ENCODE measurements at regions not wholly inside any gene's neighbourhood (a gene's known extent, or its start where the extent isn't known, plus 50 kb on each side); places are given as distances from the start of the nearest gene placed in this dataset.
"Not testable (repeated sequence)": the region's sequence is repeated elsewhere in the genome, so short reads cannot be mapped to it uniquely, and the experiment has no call there.

GRCh38 chr5:67724412-67725135, 491.0 kb upstream of the PIK3R1 start:
- Histone ChIP-seq H3K18ac (ENCODE audit: low read depth in 1 of 2, low read length in 2 of 2) (no peak overlapping the region), H2BK120ac (ENCODE audit: low read depth, low read length) (no peak overlapping the region), H3K36me3 (ENCODE audit: control insufficient read depth in 1 of 2, insufficient read depth in 2 of 2, low read depth in 1 of 2, low read length in 2 of 2) (no peaks in the 10 kb centered on the region), H2AK5ac (ENCODE audit: low read length, severe bottlenecking) (no peak overlapping the region), H2BK5ac (ENCODE audit: low read depth, low read length, poor library complexity, severe bottlenecking) (no peak overlapping the region), H2BK12ac (ENCODE audit: low read length in 2 of 2) (no peak overlapping the region), H2BK15ac (ENCODE audit: low read depth, poor library complexity, severe bottlenecking) (no peak overlapping the region), H4K91ac (ENCODE audit: low read length) (no peak overlapping the region), H3K9me3 (ENCODE audit: control insufficient read depth, low read length) (no peaks in the 10 kb centered on the region), H3K27me3 (ENCODE audit: control insufficient read depth in 1 of 2, insufficient read depth in 1 of 2, low read length in 2 of 2) (no peaks in the 10 kb centered on the region), H3K79me1 (replicated peaks; ENCODE audit: low read length, poor library complexity, severe bottlenecking) (no peaks in the 10 kb centered on the region), H3K4me3 (ENCODE audit: insufficient read depth in 1 of 2, low read depth in 1 of 2, low read length in 2 of 2) (no peak overlapping the region), H4K8ac (ENCODE audit: low read length) (no peak overlapping the region), H3K23ac (ENCODE audit: low read length in 2 of 2) (no peak overlapping the region), H3K27ac (ENCODE audit: low read length, poor library complexity, severe bottlenecking) (no peak overlapping the region), H3K4ac (ENCODE audit: low read depth in 1 of 2, low read length in 2 of 2) (no peak overlapping the region), H3K9ac (ENCODE audit: low read length) (no peak overlapping the region), H2AFZ (ENCODE audit: low read depth, low read length) (no peak overlapping the region), H3K4me2 (ENCODE audit: low read length, poor library complexity, severe bottlenecking) (no peak overlapping the region), H3K4me1 (ENCODE audit: control insufficient read depth, insufficient read depth, low read depth, low read length) (no peaks in the 10 kb centered on the region), H3K14ac (ENCODE audit: low read length in 2 of 2) (no peak overlapping the region)
- DNase-seq: no peak
- WGBS: 91% methylated on average over 3 of the region's 4 CpGs

- Histone ChIP-seq H3K4ac (ENCODE audit: low read depth in 1 of 2, low read length in 2 of 2) (no peak overlapping the region), H3K4me3 (ENCODE audit: insufficient read depth in 1 of 2, low read depth in 1 of 2, low read length in 2 of 2) (no peak overlapping the region), H3K36me3 (ENCODE audit: control insufficient read depth in 1 of 2, insufficient read depth in 2 of 2, low read depth in 1 of 2, low read length in 2 of 2) (no peaks in the 10 kb centered on the region), H3K4me1 (ENCODE audit: control insufficient read depth, insufficient read depth, low read depth, low read length) (no peaks in the 10 kb centered on the region), H3K4me2 (ENCODE audit: low read length, poor library complexity, severe bottlenecking) (no peak overlapping the region), H2BK12ac (ENCODE audit: low read length in 2 of 2) (no peak overlapping the region), H4K8ac (ENCODE audit: low read length) (no peak overlapping the region), H4K91ac (ENCODE audit: low read length) (no peak overlapping the region), H3K27me3 (ENCODE audit: control insufficient read depth in 1 of 2, insufficient read depth in 1 of 2, low read length in 2 of 2) (no peaks in the 10 kb centered on the region), H3K9me3 (ENCODE audit: control insufficient read depth, low read length) (no peaks in the 10 kb centered on the region), H3K27ac (ENCODE audit: low read length, poor library complexity, severe bottlenecking) (no peak overlapping the region), H2BK15ac (ENCODE audit: low read depth, poor library complexity, severe bottlenecking) (no peak overlapping the region), H3K79me1 (replicated peaks; ENCODE audit: low read length, poor library complexity, severe bottlenecking) (no peaks in the 10 kb centered on the region), H3K23ac (ENCODE audit: low read length in 2 of 2) (no peak overlapping the region), H2AK5ac (ENCODE audit: low read length, severe bottlenecking) (no peak overlapping the region), H3K18ac (ENCODE audit: low read depth in 1 of 2, low read length in 2 of 2) (no peak overlapping the region), H2AFZ (ENCODE audit: low read depth, low read length) (no peak overlapping the region), H2BK120ac (ENCODE audit: low read depth, low read length) (no peak overlapping the region), H2BK5ac (ENCODE audit: low read depth, low read length, poor library complexity, severe bottlenecking) (no peak overlapping the region), H3K14ac (ENCODE audit: low read length in 2 of 2) (no peak overlapping the region), H3K9ac (ENCODE audit: low read length) (no peak overlapping the region)
- WGBS: 85% methylated on average over 1 of the region's 1 CpG
- no peak for DNase-seq
Measured at GRCh38 chr5:67723873-67724272, 491.7 kb upstream of the PIK3R1 start.

GRCh38 chr5:67722582-67722981, 493.0 kb upstream of the PIK3R1 start:
- H3K4me3 ChIP-seq (ENCODE audit: insufficient read depth in 1 of 2, low read depth in 1 of 2, low read length in 2 of 2); H2AK5ac ChIP-seq (ENCODE audit: low read length, severe bottlenecking); H3K18ac ChIP-seq (ENCODE audit: low read depth in 1 of 2, low read length in 2 of 2); H3K9me3 ChIP-seq (ENCODE audit: control insufficient read depth, low read length); H3K27me3 ChIP-seq (ENCODE audit: control insufficient read depth in 1 of 2, insufficient read depth in 1 of 2, low read length in 2 of 2); H3K4me2 ChIP-seq (ENCODE audit: low read length, poor library complexity, severe bottlenecking); H2BK15ac ChIP-seq (ENCODE audit: low read depth, poor library complexity, severe bottlenecking); H3K9ac ChIP-seq (ENCODE audit: low read length); H2BK120ac ChIP-seq (ENCODE audit: low read depth, low read length); H4K91ac ChIP-seq (ENCODE audit: low read length); H2BK5ac ChIP-seq (ENCODE audit: low read depth, low read length, poor library complexity, severe bottlenecking); H3K79me1 ChIP-seq (replicated peaks; ENCODE audit: low read length, poor library complexity, severe bottlenecking); H3K4me1 ChIP-seq (ENCODE audit: control insufficient read depth, insufficient read depth, low read depth, low read length); H3K23ac ChIP-seq (ENCODE audit: low read length in 2 of 2); H3K14ac ChIP-seq (ENCODE audit: low read length in 2 of 2); H3K36me3 ChIP-seq (ENCODE audit: control insufficient read depth in 1 of 2, insufficient read depth in 2 of 2, low read depth in 1 of 2, low read length in 2 of 2); H3K27ac ChIP-seq (ENCODE audit: low read length, poor library complexity, severe bottlenecking); H4K8ac ChIP-seq (ENCODE audit: low read length); H3K4ac ChIP-seq (ENCODE audit: low read depth in 1 of 2, low read length in 2 of 2); DNase-seq; H2BK12ac ChIP-seq (ENCODE audit: low read length in 2 of 2); H2AFZ ChIP-seq (ENCODE audit: low read depth, low read length): not testable (repeated sequence)
- WGBS: no CpG with 5 or more reads among the region's 2 CpGs

GRCh38 chr5:67720162-67720772, 495.3 kb upstream of the PIK3R1 start:
- H3K4ac ChIP-seq (ENCODE audit: low read depth in 1 of 2, low read length in 2 of 2): no peak overlapping the region
- H3K23ac ChIP-seq (ENCODE audit: low read length in 2 of 2): no peak overlapping the region
- no peak overlapping the region for H2AK5ac ChIP-seq (ENCODE audit: low read length, severe bottlenecking)
- H3K36me3 ChIP-seq (ENCODE audit: control insufficient read depth in 1 of 2, insufficient read depth in 2 of 2, low read depth in 1 of 2, low read length in 2 of 2): no peaks in the 10 kb centered on the region
- WGBS: 92% methylated on average over 2 of the region's 2 CpGs
- no peak overlapping the region for H2BK5ac ChIP-seq (ENCODE audit: low read depth, low read length, poor library complexity, severe bottlenecking)
- H4K91ac ChIP-seq (ENCODE audit: low read length): no peak overlapping the region
- H3K4me2 ChIP-seq (ENCODE audit: low read length, poor library complexity, severe bottlenecking): no peak overlapping the region
- no peak overlapping the region for H3K14ac ChIP-seq (ENCODE audit: low read length in 2 of 2)
- H3K18ac ChIP-seq (ENCODE audit: low read depth in 1 of 2, low read length in 2 of 2): no peak overlapping the region
- no peaks in the 10 kb centered on the region for H3K4me1 ChIP-seq (ENCODE audit: control insufficient read depth, insufficient read depth, low read depth, low read length)
- no peak overlapping the region for H3K9ac ChIP-seq (ENCODE audit: low read length)
- H3K27me3 ChIP-seq (ENCODE audit: control insufficient read depth in 1 of 2, insufficient read depth in 1 of 2, low read length in 2 of 2): no peaks in the 10 kb centered on the region
- no peaks in the 10 kb centered on the region for H3K9me3 ChIP-seq (ENCODE audit: control insufficient read depth, low read length)
- no peak for DNase-seq
- H2BK15ac ChIP-seq (ENCODE audit: low read depth, poor library complexity, severe bottlenecking): no peak overlapping the region
- H4K8ac ChIP-seq (ENCODE audit: low read length): no peak overlapping the region
- H3K79me1 ChIP-seq (replicated peaks; ENCODE audit: low read length, poor library complexity, severe bottlenecking): no peaks in the 10 kb centered on the region
- H3K27ac ChIP-seq (ENCODE audit: low read length, poor library complexity, severe bottlenecking): no peak overlapping the region
- no peak overlapping the region for H2BK12ac ChIP-seq (ENCODE audit: low read length in 2 of 2)
- H2AFZ ChIP-seq (ENCODE audit: low read depth, low read length): no peak overlapping the region
- H3K4me3 ChIP-seq (ENCODE audit: insufficient read depth in 1 of 2, low read depth in 1 of 2, low read length in 2 of 2): no peak overlapping the region
- H2BK120ac ChIP-seq (ENCODE audit: low read depth, low read length): no peak overlapping the region
